Activated CD8-positive, alpha-beta T cell treated with anti-CD3 and anti-CD28 coated beads for 36 hours (primary cell): ENCODE measurements at regions not wholly inside any gene's neighbourhood (a gene's known extent, or its start where the extent isn't known, plus 50 kb on each side); places are given as distances from the start of the nearest gene placed in this dataset.

Source experiments
- ATAC-seq: fragments of 200-7000 bp; cut with Tn5 transposase; one replicate; pipeline ENCODE4 v1.10.0; 2021; ENCODE audit warnings: mild to moderate bottlenecking, moderate library complexity
- CTCF ChIA-PET: fragments of 350-600 bp; sonication (Branson Sonifier 250); formaldehyde crosslinking; loops from one replicate; lab custom pipeline; 2021; ENCODE audit warnings: antibody characterized with exemption; lab: Charles Lee
- POLR2A ChIA-PET: fragments of 350-600 bp; sonication (Branson Sonifier 250); formaldehyde crosslinking; loops from one replicate; lab custom pipeline; 2021; ENCODE audit warnings: antibody characterized with exemption; lab: Charles Lee
- DNase-seq: peaks from one replicate; pipeline ENCODE4 v3.0.0-alpha.2; 2020
- H3K27ac Mint-ChIP-seq: one replicate; pipeline ENCODE4 v1.8.0; 2021; ENCODE audit warnings: mild to moderate bottlenecking, mixed read lengths
- H3K27me3 Mint-ChIP-seq: one replicate; pipeline ENCODE4 v1.8.0; 2021; ENCODE audit warnings: mixed read lengths
- H3K36me3 Mint-ChIP-seq: one replicate; pipeline ENCODE4 v1.8.0; 2021; ENCODE audit warnings: low read depth, mixed read lengths
- H3K4me1 Mint-ChIP-seq: one replicate; pipeline ENCODE4 v1.8.0; 2021; ENCODE audit warnings: low read depth, mixed read lengths
- H3K4me3 Mint-ChIP-seq: one replicate; pipeline ENCODE4 v1.8.0; 2021; ENCODE audit warnings: mild to moderate bottlenecking, moderate library complexity, mixed read lengths
- H3K9me3 Mint-ChIP-seq: one replicate; pipeline ENCODE4 v1.8.0; 2021; ENCODE audit warnings: mixed read lengths
- CTCF ChIP-seq: fragments of 200-600 bp; IDR thresholded peaks from one replicate; pipeline ENCODE4 v1.8.0; 2022; ENCODE audit warnings: antibody characterized with exemption, mild to moderate bottlenecking
- intact Hi-C: fragments of 100-400 bp; cut with micrococcal nuclease; formaldehyde crosslinking; loops from one replicate; pipeline ENCODE4 v1.10.0; 2022

- CTCF ChIA-PET: no interaction called here
- Mint-ChIP-seq H3K27me3 (no peaks in the 10 kb centered on the region), H3K4me3 (no peak overlapping the region), H3K27ac (no peak overlapping the region), H3K36me3 (no peaks in the 10 kb centered on the region), H3K9me3 (peaks cover 36% of the 10 kb centered on the region), H3K4me1 (no peaks in the 10 kb centered on the region)
- ATAC-seq (no peak), DNase-seq (no peak)
- TF ChIP-seq CTCF: no peak
- intact Hi-C loops: no loop called here
- POLR2A ChIA-PET: no interaction called here
Measured at GRCh38 chr10:107732045-107732444, 567.5 kb upstream of the SORCS1 start.

- POLR2A ChIA-PET: no interaction called here
- ATAC-seq (no peak), DNase-seq (no peak)
- intact Hi-C loops: no loop called here
- no peak for TF ChIP-seq CTCF
- Mint-ChIP-seq H3K27me3 (no peaks in the 10 kb centered on the region), H3K27ac (no peak overlapping the region), H3K4me3 (no peak overlapping the region), H3K4me1 (no peaks in the 10 kb centered on the region), H3K36me3 (no peaks in the 10 kb centered on the region), H3K9me3 (peaks cover 27% of the 10 kb centered on the region)
- CTCF ChIA-PET: no interaction called here
Measured at GRCh38 chr10:107728807-107729206, 564.3 kb upstream of the SORCS1 start.

GRCh38 chr10:107727767-107728317 lies 563.3 kb upstream of the SORCS1 start:
- POLR2A ChIA-PET: no interaction called here
- Mint-ChIP-seq H3K27ac (no peak overlapping the region), H3K9me3 (peaks cover 24% of the 10 kb centered on the region), H3K36me3 (no peaks in the 10 kb centered on the region), H3K4me3 (no peak overlapping the region), H3K4me1 (no peaks in the 10 kb centered on the region), H3K27me3 (no peaks in the 10 kb centered on the region)
- intact Hi-C loops: no loop called here
- TF ChIP-seq CTCF: no peak
- no peak for DNase-seq
- CTCF ChIA-PET: no interaction called here
- ATAC-seq: no peak

DNA sequence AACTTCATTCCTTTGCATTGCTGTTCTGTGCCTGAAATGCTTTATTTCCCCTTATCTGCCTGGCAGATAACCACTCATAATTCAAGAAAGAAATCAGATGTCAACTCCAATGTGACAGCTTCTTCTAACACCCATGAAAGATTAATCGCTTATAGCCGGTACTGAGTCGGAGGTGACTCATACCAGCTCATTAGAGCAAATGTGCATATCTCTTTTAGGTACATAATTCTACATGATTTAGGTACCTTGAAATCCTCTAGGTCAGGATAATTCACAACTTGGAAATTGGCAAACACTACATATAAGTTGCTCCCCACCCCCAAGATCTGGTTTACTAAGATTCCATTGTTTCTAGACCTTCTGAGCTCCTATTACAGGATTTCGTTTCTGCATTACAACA lies 554.4 kb upstream of the SORCS1 start:
- no peak for TF ChIP-seq CTCF
- H3K27ac Mint-ChIP-seq: no peak overlapping the region
- POLR2A ChIA-PET: no interaction called here
- ATAC-seq (no peak), DNase-seq (no peak)
- H3K9me3 Mint-ChIP-seq: peaks cover 14% of the 10 kb centered on the region
- H3K4me3 Mint-ChIP-seq: no peak overlapping the region
- intact Hi-C loops: no loop called here
- CTCF ChIA-PET: no interaction called here
- H3K4me1 Mint-ChIP-seq: no peaks in the 10 kb centered on the region
- H3K36me3 Mint-ChIP-seq: no peaks in the 10 kb centered on the region
- H3K27me3 Mint-ChIP-seq: no peaks in the 10 kb centered on the region

GRCh38 chr10:107717046-107717445 lies 552.5 kb upstream of the SORCS1 start:
- intact Hi-C loops: no loop called here
- TF ChIP-seq CTCF: no peak
- CTCF ChIA-PET: no interaction called here
- ATAC-seq (no peak), DNase-seq (no peak)
- Mint-ChIP-seq H3K36me3 (no peaks in the 10 kb centered on the region), H3K9me3 (peaks cover 13% of the 10 kb centered on the region), H3K4me3 (no peak overlapping the region), H3K27me3 (no peaks in the 10 kb centered on the region), H3K27ac (no peak overlapping the region), H3K4me1 (no peaks in the 10 kb centered on the region)
- POLR2A ChIA-PET: no interaction called here
